HCT116 (cell line): ENCODE measurements at regions not wholly inside any gene's neighbourhood (a gene's known extent, or its start where the extent isn't known, plus 50 kb on each side); places are given as distances from the start of the nearest gene placed in this dataset.

ENCODE experiments used
- ELF1 ChIP-seq: IDR thresholded peaks from 2 replicates; pipeline ENCODE4 v1.6.1; 2012; ENCODE audit warnings: low read depth, borderline replicate concordance
- EZH2 ChIP-seq: fragments of 200-600 bp; sonication (generic); IDR thresholded peaks from 2 replicates; pipeline ENCODE4 v1.6.1; 2017; ENCODE audit warnings: antibody characterized with exemption, mixed run types
- POLR2AphosphoS5 ChIP-seq: IDR thresholded peaks from 2 replicates; pipeline ENCODE4 v1.6.1; 2011; ENCODE audit warnings: mild to moderate bottlenecking, low read depth, low read length, moderate library complexity
- REST ChIP-seq: IDR thresholded peaks from 2 replicates; pipeline ENCODE4 v1.6.1; 2012; ENCODE audit warnings: low read depth
- SP1 ChIP-seq: IDR thresholded peaks from 2 replicates; pipeline ENCODE4 v1.6.1; 2012; ENCODE audit warnings: low read depth
- TCF7L2 ChIP-seq: IDR thresholded peaks from 2 replicates; pipeline ENCODE4 v1.7.0; 2011; ENCODE audit warnings: borderline replicate concordance, inconsistent platforms; ENCODE audit not compliant: insufficient read depth, insufficient read length; ENCODE audit errors: extremely low read depth
- TF ChIP-seq, protein P1 (sequence below), 3 experiments: fragments of 200-600 bp in 1 of 3; sonication (generic) in 1 of 3; IDR thresholded peaks in 2 of 3; conservative IDR thresholded peaks in 1 of 3; 2 replicates each; pipeline ENCODE4 v1.5.1; 2012 to 2017; ENCODE audit warnings: low read depth in 2 of 3, low read length in 2 of 3, antibody characterized with exemption in 1 of 3, borderline replicate concordance in 1 of 3, control low read depth in 1 of 3, mild to moderate bottlenecking in 1 of 3, mixed read lengths in 1 of 3, mixed run types in 1 of 3, moderate library complexity in 1 of 3; ENCODE audit not compliant: insufficient read depth in 1 of 3

DNA sequence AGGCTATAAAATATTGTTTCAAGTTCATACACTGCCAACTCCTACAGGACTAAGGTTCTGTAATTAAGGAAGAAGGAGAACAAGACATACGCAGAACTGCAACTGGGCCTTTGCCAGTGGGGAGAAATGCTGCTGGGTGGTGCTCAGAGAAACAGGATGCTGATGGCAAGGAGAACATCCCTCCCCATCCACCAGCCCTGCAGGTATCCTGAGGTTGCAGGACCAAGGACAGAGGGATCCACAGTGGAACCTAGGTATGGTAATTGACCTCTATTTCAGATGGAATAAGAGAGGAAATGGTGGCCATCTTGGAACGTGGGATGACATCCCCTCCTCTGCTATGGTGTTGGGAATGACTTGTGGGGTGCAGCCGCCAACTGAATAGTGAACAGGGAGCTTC is 206.3 kb upstream of the S1PR3 start (continued):
- TF ChIP-seq REST (no peak; the same call in 1 of the 2 replicates), ELF1 (no peak), TCF7L2 (no peak), POLR2AphosphoS5 (no peak), SP1 (no peak), EZH2 (no peak)
- TF ChIP-seq, protein P1, sequence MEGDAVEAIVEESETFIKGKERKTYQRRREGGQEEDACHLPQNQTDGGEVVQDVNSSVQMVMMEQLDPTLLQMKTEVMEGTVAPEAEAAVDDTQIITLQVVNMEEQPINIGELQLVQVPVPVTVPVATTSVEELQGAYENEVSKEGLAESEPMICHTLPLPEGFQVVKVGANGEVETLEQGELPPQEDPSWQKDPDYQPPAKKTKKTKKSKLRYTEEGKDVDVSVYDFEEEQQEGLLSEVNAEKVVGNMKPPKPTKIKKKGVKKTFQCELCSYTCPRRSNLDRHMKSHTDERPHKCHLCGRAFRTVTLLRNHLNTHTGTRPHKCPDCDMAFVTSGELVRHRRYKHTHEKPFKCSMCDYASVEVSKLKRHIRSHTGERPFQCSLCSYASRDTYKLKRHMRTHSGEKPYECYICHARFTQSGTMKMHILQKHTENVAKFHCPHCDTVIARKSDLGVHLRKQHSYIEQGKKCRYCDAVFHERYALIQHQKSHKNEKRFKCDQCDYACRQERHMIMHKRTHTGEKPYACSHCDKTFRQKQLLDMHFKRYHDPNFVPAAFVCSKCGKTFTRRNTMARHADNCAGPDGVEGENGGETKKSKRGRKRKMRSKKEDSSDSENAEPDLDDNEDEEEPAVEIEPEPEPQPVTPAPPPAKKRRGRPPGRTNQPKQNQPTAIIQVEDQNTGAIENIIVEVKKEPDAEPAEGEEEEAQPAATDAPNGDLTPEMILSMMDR (IDR thresholded peaks at IDR 0.05 in 2 of 3, conservative IDR thresholded peaks at IDR 0.05 in 1 of 3; ENCODE audit: borderline replicate concordance in 1 of 3, insufficient read depth in 1 of 3, low read depth in 2 of 3, low read length in 2 of 3), result no peak
- TF ChIP-seq, all 23 proteins: peak for 0
